Osteocyte (in vitro differentiated cells): ENCODE measurements at regions not wholly inside any gene's neighbourhood (a gene's known extent, or its start where the extent isn't known, plus 50 kb on each side); places are given as distances from the start of the nearest gene placed in this dataset.

ENCODE experiments used
- DNase-seq: peaks from one replicate; pipeline ENCODE4 v3.0.0; 2021; ENCODE audit warnings: mixed read lengths; ENCODE audit not compliant: unreplicated experiment; ENCODE audit errors: extremely low spot score
- H3K27ac Mint-ChIP-seq: one replicate; pipeline ENCODE4 v1.8.0; 2021; ENCODE audit warnings: mild to moderate bottlenecking, mixed read lengths; ENCODE audit not compliant: unreplicated experiment
- H3K27me3 Mint-ChIP-seq: one replicate; pipeline ENCODE4 v1.8.0; 2021; ENCODE audit warnings: mixed read lengths; ENCODE audit not compliant: unreplicated experiment
- H3K36me3 Mint-ChIP-seq: one replicate; pipeline ENCODE4 v1.8.0; 2021; ENCODE audit warnings: mixed read lengths; ENCODE audit not compliant: unreplicated experiment
- H3K4me1 Mint-ChIP-seq: one replicate; pipeline ENCODE4 v1.8.0; 2021; ENCODE audit warnings: mixed read lengths; ENCODE audit not compliant: unreplicated experiment
- H3K4me3 Mint-ChIP-seq: one replicate; pipeline ENCODE4 v1.8.0; 2021; ENCODE audit warnings: mild to moderate bottlenecking, moderate library complexity, mixed read lengths; ENCODE audit not compliant: unreplicated experiment
- H3K9me3 Mint-ChIP-seq: one replicate; pipeline ENCODE4 v1.8.0; 2021; ENCODE audit warnings: mixed read lengths; ENCODE audit not compliant: unreplicated experiment
- TF ChIP-seq, protein P1 (sequence below): fragments of 200-600 bp; sonication (generic); IDR thresholded peaks from 2 replicates; pipeline ENCODE4 v1.5.0; 2021; ENCODE audit warnings: antibody characterized with exemption, mild to moderate bottlenecking, moderate library complexity

DNA sequence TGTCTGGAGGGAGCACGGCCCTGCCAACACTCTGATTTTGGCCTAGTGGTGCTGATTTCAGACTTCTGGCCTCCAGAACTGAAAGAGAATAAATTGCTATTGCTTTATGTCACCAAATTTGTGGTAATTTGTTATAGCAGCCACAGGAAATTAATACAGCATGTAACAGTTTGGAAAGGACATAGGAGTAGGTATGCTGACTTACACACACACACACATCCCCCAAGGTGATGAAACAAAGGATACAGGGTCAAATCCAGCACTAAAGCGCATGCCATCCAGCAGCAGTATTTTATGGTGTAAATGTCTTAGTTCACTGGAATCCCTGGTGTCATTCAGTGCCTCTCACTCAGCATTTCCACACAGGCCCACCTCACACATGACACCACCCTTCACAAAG lies 72.2 kb upstream of the MAN1A2 start:
- H3K36me3 Mint-ChIP-seq: no peaks in the 10 kb centered on the region
- peaks cover 4% of the 10 kb centered on the region for H3K27me3 Mint-ChIP-seq
- no peak overlapping the region for H3K4me3 Mint-ChIP-seq
- H3K27ac Mint-ChIP-seq: no peak overlapping the region
- no peaks in the 10 kb centered on the region for H3K9me3 Mint-ChIP-seq
- TF ChIP-seq, protein P1, sequence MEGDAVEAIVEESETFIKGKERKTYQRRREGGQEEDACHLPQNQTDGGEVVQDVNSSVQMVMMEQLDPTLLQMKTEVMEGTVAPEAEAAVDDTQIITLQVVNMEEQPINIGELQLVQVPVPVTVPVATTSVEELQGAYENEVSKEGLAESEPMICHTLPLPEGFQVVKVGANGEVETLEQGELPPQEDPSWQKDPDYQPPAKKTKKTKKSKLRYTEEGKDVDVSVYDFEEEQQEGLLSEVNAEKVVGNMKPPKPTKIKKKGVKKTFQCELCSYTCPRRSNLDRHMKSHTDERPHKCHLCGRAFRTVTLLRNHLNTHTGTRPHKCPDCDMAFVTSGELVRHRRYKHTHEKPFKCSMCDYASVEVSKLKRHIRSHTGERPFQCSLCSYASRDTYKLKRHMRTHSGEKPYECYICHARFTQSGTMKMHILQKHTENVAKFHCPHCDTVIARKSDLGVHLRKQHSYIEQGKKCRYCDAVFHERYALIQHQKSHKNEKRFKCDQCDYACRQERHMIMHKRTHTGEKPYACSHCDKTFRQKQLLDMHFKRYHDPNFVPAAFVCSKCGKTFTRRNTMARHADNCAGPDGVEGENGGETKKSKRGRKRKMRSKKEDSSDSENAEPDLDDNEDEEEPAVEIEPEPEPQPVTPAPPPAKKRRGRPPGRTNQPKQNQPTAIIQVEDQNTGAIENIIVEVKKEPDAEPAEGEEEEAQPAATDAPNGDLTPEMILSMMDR: no peak
- H3K4me1 Mint-ChIP-seq: no peaks in the 10 kb centered on the region
- no peak for DNase-seq

DNA sequence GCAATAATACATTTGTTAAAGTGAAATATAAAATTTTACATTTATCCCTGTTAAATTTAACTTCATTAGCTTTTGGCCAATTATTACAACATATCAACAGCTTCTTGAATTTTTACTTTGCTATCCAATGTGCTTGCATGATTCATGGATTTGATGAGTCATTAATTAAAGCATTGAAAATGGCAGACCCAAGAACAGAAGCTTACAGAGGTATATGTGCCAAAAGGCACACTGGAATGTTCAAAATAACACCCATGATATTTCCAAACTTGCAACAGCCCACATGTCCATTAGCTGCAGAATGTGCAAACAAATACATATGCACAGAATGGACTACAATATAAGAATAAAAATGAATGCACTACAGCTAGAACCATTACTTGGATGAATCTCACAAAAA lies 76.4 kb upstream of the MAN1A2 start:
- Mint-ChIP-seq H3K4me3 (no peak overlapping the region), H3K9me3 (no peaks in the 10 kb centered on the region), H3K36me3 (no peaks in the 10 kb centered on the region), H3K27me3 (peaks cover 12% of the 10 kb centered on the region), H3K27ac (no peak overlapping the region), H3K4me1 (no peaks in the 10 kb centered on the region)
- no peak for DNase-seq
- TF ChIP-seq, protein P1: no peak

DNA sequence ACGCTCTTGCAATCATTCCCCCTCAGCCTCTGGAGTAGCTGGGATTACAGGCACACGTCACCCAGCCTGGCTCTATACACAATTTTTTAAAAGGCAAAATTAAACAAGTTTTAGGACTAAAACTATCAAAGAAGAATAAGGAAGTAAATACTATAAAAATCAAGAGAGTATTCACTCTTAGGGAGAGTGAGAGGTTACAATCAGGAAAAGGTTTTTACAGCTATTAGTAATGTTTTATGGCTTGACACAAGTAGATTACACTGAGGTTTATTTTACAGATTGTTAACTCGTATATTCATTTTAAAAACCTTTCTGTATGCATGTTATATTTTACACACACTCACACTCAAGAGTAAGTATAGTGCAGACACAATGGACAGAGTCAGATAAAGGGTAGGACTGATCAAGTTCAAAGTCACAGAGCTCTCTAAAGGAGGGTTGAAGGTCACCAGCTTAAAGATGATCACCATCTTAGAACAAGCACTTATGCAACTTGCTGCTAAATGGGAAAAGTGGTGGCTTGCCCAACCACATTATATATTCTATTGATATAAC lies 77.9 kb upstream of the MAN1A2 start:
- TF ChIP-seq, protein P1: no peak
- H3K4me3 Mint-ChIP-seq: no peak overlapping the region

DNA sequence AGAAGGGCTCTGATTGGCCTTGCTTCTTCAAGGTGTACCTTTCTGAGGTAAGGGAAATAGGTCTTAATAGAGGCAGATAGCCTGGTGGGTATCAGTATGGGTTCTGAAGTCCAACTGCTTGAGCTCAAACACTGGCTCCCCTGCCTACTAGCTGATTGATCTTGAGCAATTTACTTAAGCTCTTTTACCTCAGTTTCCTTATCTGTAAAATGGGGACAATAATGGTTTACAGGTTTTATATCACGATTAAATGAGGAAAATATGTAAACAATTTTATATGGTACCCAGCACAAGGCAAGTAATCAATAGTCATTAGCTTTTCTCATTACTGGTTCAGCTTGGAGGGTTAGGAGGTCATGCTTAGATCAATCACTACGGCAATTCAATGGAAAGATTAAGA lies 75.8 kb upstream of the VTCN1 start:
- no peak overlapping the region for H3K4me3 Mint-ChIP-seq
- TF ChIP-seq, protein P1: no peak
- H3K4me1 Mint-ChIP-seq: no peaks in the 10 kb centered on the region

More for the DNA sequence above, 77.9 kb upstream of the MAN1A2 start:
- H3K27ac Mint-ChIP-seq: no peak overlapping the region
- no peaks in the 10 kb centered on the region for H3K9me3 Mint-ChIP-seq
- no peak for DNase-seq
- H3K4me1 Mint-ChIP-seq: no peaks in the 10 kb centered on the region
- no peaks in the 10 kb centered on the region for H3K36me3 Mint-ChIP-seq
- H3K27me3 Mint-ChIP-seq: peaks cover 12% of the 10 kb centered on the region

DNA sequence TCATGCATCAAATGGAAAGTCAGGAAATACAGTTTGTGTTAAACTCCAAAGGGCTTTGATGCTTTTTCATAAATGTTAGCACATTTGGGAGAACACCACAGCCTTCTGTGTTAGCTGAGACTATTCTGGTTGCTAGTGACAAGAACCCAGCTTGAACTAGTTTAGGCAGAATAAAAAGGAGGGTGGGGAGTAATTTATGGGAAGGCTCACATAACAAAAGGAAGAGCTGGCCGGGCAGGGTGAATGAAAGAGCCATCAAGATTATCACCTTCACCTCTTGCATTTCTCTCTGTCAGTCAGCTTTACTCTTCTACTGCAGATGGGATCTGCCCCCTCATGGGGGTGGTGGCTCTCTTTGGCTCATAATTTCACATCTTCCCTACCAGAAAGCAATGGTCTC lies 75.4 kb upstream of the VTCN1 start:
- TF ChIP-seq, protein P1: no peak
- Mint-ChIP-seq H3K4me3 (no peak overlapping the region), H3K4me1 (no peaks in the 10 kb centered on the region), H3K36me3 (no peaks in the 10 kb centered on the region), H3K27ac (no peak overlapping the region), H3K27me3 (peaks cover 12% of the 10 kb centered on the region), H3K9me3 (no peaks in the 10 kb centered on the region)
- no peak for DNase-seq

More for the DNA sequence above, 75.8 kb upstream of the VTCN1 start:
- DNase-seq: no peak
- Mint-ChIP-seq H3K9me3 (no peaks in the 10 kb centered on the region), H3K36me3 (no peaks in the 10 kb centered on the region), H3K27me3 (peaks cover 12% of the 10 kb centered on the region), H3K27ac (no peak overlapping the region)
